ENCODE measurements at regions not wholly inside any gene's neighbourhood (a gene's known extent, or its start where the extent isn't known, plus 50 kb on each side); places are given as distances from the start of the nearest gene placed in this dataset.
"Not testable (repeated sequence)": the region's sequence is repeated elsewhere in the genome, so short reads cannot be mapped to it uniquely, and the experiment has no call there.

- TF ChIP-seq CTCF (IDR thresholded peaks at IDR 0.05; ENCODE audit: low read depth, low read length, missing control alignments) = no peak
- in situ Hi-C loops (cut with HindIII; ENCODE audit: low sequenced_read_pairs) = no loop called here
- DNase-seq (ENCODE audit: low read depth) = no peak
- H3K4me3 ChIP-seq (ENCODE audit: low read depth, low read length) = no peak overlapping the region
Observed at GRCh38 chr6:149242883-149243282, 74.6 kb upstream of the TAB2 start.

- in situ Hi-C loops (cut with HindIII; ENCODE audit: low sequenced_read_pairs) = no loop called here
- no peak overlapping the region for H3K4me3 ChIP-seq (ENCODE audit: low read depth, low read length)
- TF ChIP-seq CTCF (IDR thresholded peaks at IDR 0.05; ENCODE audit: low read depth, low read length, missing control alignments) = no peak
- no peak for DNase-seq (ENCODE audit: low read depth)
Observed at GRCh38 chr6:149244105-149244504, 73.4 kb upstream of the TAB2 start.

GRCh38 chr6:149246691-149247384 lies 70.7 kb upstream of the TAB2 start:
- no peak overlapping the region for H3K4me3 ChIP-seq (ENCODE audit: low read depth, low read length)
- TF ChIP-seq CTCF (IDR thresholded peaks at IDR 0.05; ENCODE audit: low read depth, low read length, missing control alignments) = no peak
- no peak for DNase-seq (ENCODE audit: low read depth)
- in situ Hi-C loops (cut with HindIII; ENCODE audit: low sequenced_read_pairs) = no loop called here

GRCh38 chr6:149247385-149247763 lies 70.1 kb upstream of the TAB2 start:
- no peak overlapping the region for H3K4me3 ChIP-seq (ENCODE audit: low read depth, low read length)
- no peak for TF ChIP-seq CTCF (IDR thresholded peaks at IDR 0.05; ENCODE audit: low read depth, low read length, missing control alignments)
- in situ Hi-C loops (cut with HindIII; ENCODE audit: low sequenced_read_pairs) = no loop called here
- DNase-seq (ENCODE audit: low read depth) = no peak

- DNase-seq (ENCODE audit: low read depth); in situ Hi-C loops (cut with HindIII; ENCODE audit: low sequenced_read_pairs); H3K4me3 ChIP-seq (ENCODE audit: low read depth, low read length): not testable (repeated sequence)
Observed at GRCh38 chr6:149248263-149248662, 69.2 kb upstream of the TAB2 start.

GRCh38 chr6:149248693-149249369 lies 68.7 kb upstream of the TAB2 start:
- DNase-seq (ENCODE audit: low read depth) = no peak
- TF ChIP-seq CTCF (IDR thresholded peaks at IDR 0.05; ENCODE audit: low read depth, low read length, missing control alignments) = no peak
- in situ Hi-C loops (cut with HindIII; ENCODE audit: low sequenced_read_pairs) = no loop called here
- H3K4me3 ChIP-seq (ENCODE audit: low read depth, low read length) = no peak overlapping the region
